MM.1S (cell line): ENCODE measurements at regions not wholly inside any gene's neighbourhood (a gene's known extent, or its start where the extent isn't known, plus 50 kb on each side); places are given as distances from the start of the nearest gene placed in this dataset.

ENCODE experiments used
- CTCF ChIP-seq: fragments of 300-600 bp; sonication (generic); IDR thresholded peaks from 2 replicates; pipeline ENCODE4 v1.5.1; 2016; ENCODE audit warnings: antibody characterized with exemption, low read length, mixed read lengths
- EZH2phosphoT487 ChIP-seq: fragments of 300-600 bp; sonication (generic); IDR thresholded peaks from 2 replicates; pipeline ENCODE4 v1.6.1; 2018; ENCODE audit warnings: antibody characterized with exemption, low read length

- TF ChIP-seq CTCF (no peak), EZH2phosphoT487 (no peak)
Measured at GRCh38 chr2:67612576-67613042, 215.5 kb downstream of the ETAA1 start.
